HG03135 (cell line): ENCODE measurements at regions not wholly inside any gene's neighbourhood (a gene's known extent, or its start where the extent isn't known, plus 50 kb on each side); places are given as distances from the start of the nearest gene placed in this dataset.

Experiments used
- ATAC-seq: cut with Tn5 transposase; IDR thresholded peaks from one replicate; pipeline ENCODE4 v1.9.1; 2021; ENCODE audit warnings: mild to moderate bottlenecking, moderate library complexity; ENCODE audit not compliant: unreplicated experiment

GRCh38 chr2:177314722-177315264 lies 50.3 kb upstream of the NFE2L2 start:
- no peak for ATAC-seq

- ATAC-seq: no peak
Measured at GRCh38 chr2:177315364-177315763, 50.8 kb upstream of the NFE2L2 start.

GRCh38 chr2:177316756-177317155 lies 52.2 kb upstream of the NFE2L2 start:
- no peak for ATAC-seq

- ATAC-seq: no peak
Measured at GRCh38 chr2:177317443-177317842, 52.9 kb upstream of the NFE2L2 start.

GRCh38 chr2:177317857-177318256 lies 53.3 kb upstream of the NFE2L2 start:
- ATAC-seq: no peak

GRCh38 chr2:177318613-177319012 lies 54.1 kb upstream of the NFE2L2 start:
- ATAC-seq: no peak

- ATAC-seq: no peak
Measured at GRCh38 chr2:177320596-177320995, 56.1 kb upstream of the NFE2L2 start.

- no peak for ATAC-seq
Measured at GRCh38 chr2:177322801-177323261, 58.3 kb upstream of the NFE2L2 start.

GRCh38 chr2:177324797-177325196 lies 60.3 kb upstream of the NFE2L2 start:
- ATAC-seq: no peak

- ATAC-seq: peak; percentile 79
Measured at GRCh38 chr2:177325554-177325953, 61.0 kb upstream of the NFE2L2 start.

GRCh38 chr2:177326005-177326404 lies 61.5 kb upstream of the NFE2L2 start:
- peak; percentile 24 for ATAC-seq

- ATAC-seq: no peak
Measured at GRCh38 chr2:177326591-177326990, 62.1 kb upstream of the NFE2L2 start.

- ATAC-seq: no peak
Measured at GRCh38 chr2:177327009-177327408, 62.5 kb upstream of the NFE2L2 start.

- ATAC-seq: no peak
Measured at GRCh38 chr2:177328056-177328455, 63.5 kb upstream of the NFE2L2 start.

GRCh38 chr2:177329064-177329463 lies 63.5 kb upstream of the AGPS start:
- no peak for ATAC-seq

- no peak for ATAC-seq
Measured at GRCh38 chr2:177331466-177331997, 61.0 kb upstream of the AGPS start.

GRCh38 chr2:177332026-177332991 lies 60.3 kb upstream of the AGPS start:
- no peak for ATAC-seq

- no peak for ATAC-seq
Measured at GRCh38 chr2:177332992-177333388, 59.6 kb upstream of the AGPS start.

GRCh38 chr2:177334940-177335543 lies 57.5 kb upstream of the AGPS start:
- ATAC-seq: peak; percentile 59

- ATAC-seq: no peak
Measured at GRCh38 chr2:177335917-177336450, 56.6 kb upstream of the AGPS start.

- ATAC-seq: no peak
Measured at GRCh38 chr2:177338177-177338721, 54.3 kb upstream of the AGPS start.
